Neural cell (in vitro differentiated cells): ENCODE measurements at regions not wholly inside any gene's neighbourhood (a gene's known extent, or its start where the extent isn't known, plus 50 kb on each side); places are given as distances from the start of the nearest gene placed in this dataset.

Experiments
- EZH2 ChIP-seq: fragments of 200-600, 300-800 bp; shearing (Covaris generic), sonication (generic); IDR thresholded peaks from 2 replicates; pipeline ENCODE4 v1.6.1; 2014; ENCODE audit warnings: antibody characterized with exemption, low read length, borderline replicate concordance, mild to moderate bottlenecking; ENCODE audit not compliant: insufficient read depth, poor library complexity, severe bottlenecking
- POLR2AphosphoS5 ChIP-seq: IDR thresholded peaks from 2 replicates; pipeline ENCODE4 v1.6.1; 2012
- TF ChIP-seq, protein P1 (sequence below): IDR thresholded peaks from 2 replicates; pipeline ENCODE4 v1.6.1; 2012; ENCODE audit warnings: borderline replicate concordance

DNA sequence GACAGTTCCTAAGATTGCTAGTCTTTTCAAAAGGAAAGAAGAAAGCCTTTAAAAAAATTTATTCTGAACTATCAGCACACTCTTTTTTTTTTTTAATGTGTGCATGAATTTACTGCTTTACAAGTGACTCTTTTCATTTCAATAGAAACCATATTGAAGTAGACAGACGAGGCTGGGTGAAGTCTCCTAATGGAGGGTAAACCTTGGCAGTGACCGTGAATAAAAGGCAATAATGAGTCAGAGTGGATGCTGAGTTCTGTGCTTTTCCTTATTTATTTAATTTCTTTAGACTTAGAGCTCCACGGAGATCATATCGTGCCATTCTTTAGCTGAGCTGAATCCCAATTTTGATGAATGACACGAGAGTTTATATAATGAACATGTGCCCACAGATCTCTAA lies 196.9 kb downstream of the PRL start:
- TF ChIP-seq EZH2 (no peak), POLR2AphosphoS5 (no peak)
- TF ChIP-seq, protein P1, sequence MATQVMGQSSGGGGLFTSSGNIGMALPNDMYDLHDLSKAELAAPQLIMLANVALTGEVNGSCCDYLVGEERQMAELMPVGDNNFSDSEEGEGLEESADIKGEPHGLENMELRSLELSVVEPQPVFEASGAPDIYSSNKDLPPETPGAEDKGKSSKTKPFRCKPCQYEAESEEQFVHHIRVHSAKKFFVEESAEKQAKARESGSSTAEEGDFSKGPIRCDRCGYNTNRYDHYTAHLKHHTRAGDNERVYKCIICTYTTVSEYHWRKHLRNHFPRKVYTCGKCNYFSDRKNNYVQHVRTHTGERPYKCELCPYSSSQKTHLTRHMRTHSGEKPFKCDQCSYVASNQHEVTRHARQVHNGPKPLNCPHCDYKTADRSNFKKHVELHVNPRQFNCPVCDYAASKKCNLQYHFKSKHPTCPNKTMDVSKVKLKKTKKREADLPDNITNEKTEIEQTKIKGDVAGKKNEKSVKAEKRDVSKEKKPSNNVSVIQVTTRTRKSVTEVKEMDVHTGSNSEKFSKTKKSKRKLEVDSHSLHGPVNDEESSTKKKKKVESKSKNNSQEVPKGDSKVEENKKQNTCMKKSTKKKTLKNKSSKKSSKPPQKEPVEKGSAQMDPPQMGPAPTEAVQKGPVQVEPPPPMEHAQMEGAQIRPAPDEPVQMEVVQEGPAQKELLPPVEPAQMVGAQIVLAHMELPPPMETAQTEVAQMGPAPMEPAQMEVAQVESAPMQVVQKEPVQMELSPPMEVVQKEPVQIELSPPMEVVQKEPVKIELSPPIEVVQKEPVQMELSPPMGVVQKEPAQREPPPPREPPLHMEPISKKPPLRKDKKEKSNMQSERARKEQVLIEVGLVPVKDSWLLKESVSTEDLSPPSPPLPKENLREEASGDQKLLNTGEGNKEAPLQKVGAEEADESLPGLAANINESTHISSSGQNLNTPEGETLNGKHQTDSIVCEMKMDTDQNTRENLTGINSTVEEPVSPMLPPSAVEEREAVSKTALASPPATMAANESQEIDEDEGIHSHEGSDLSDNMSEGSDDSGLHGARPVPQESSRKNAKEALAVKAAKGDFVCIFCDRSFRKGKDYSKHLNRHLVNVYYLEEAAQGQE = no peak
